Mesothelial cell of epicardium (in vitro differentiated cells): ENCODE measurements at regions not wholly inside any gene's neighbourhood (a gene's known extent, or its start where the extent isn't known, plus 50 kb on each side); places are given as distances from the start of the nearest gene placed in this dataset.

Experiments
- DNase-seq, 2 experiments: peaks; one replicate each; pipeline ENCODE4 v3.0.0; 2021; ENCODE audit warnings: low spot score in 2 of 2; ENCODE audit not compliant: unreplicated experiment in 2 of 2
- H3K27ac Mint-ChIP-seq: 2 replicates; pipeline ENCODE4 v1.8.0; 2021; ENCODE audit warnings: mixed read lengths
- H3K27me3 Mint-ChIP-seq: 2 replicates; pipeline ENCODE4 v1.8.0; 2021; ENCODE audit warnings: low read depth, mixed read lengths
- H3K36me3 Mint-ChIP-seq: 2 replicates; pipeline ENCODE4 v1.8.0; 2021; ENCODE audit warnings: mixed read lengths
- H3K4me1 Mint-ChIP-seq: 2 replicates; pipeline ENCODE4 v1.8.0; 2021; ENCODE audit warnings: mixed read lengths
- H3K4me3 Mint-ChIP-seq: 2 replicates; pipeline ENCODE4 v1.8.0; 2021; ENCODE audit warnings: mild to moderate bottlenecking, moderate library complexity, mixed read lengths
- H3K9me3 Mint-ChIP-seq: 2 replicates; pipeline ENCODE4 v1.8.0; 2021; ENCODE audit warnings: mixed read lengths
- TF ChIP-seq, protein P1 (sequence below): fragments of 200-600 bp; sonication (generic); IDR thresholded peaks from one replicate; pipeline ENCODE4 v1.5.0; 2021; ENCODE audit warnings: antibody characterized with exemption; ENCODE audit not compliant: unreplicated experiment

DNA sequence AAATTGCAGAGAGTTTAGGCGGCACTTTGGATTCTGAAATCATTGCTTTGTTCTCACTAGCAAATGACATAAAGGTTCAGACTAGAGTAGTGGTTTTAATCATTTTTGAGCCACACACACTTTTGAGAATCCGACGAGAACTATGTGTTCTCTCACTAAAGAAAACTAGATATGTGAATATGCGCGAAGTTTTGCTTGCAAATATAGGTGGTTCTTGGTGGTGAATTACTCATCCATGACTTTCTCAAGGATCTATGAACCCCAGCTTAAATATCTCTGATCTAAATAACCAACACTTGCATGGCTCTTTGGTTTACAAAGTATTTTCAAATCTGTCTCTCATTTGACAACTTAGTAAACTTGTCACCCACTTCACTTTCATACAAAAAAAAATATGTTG, 54.8 kb downstream of the NOG start:
- TF ChIP-seq, protein P1, sequence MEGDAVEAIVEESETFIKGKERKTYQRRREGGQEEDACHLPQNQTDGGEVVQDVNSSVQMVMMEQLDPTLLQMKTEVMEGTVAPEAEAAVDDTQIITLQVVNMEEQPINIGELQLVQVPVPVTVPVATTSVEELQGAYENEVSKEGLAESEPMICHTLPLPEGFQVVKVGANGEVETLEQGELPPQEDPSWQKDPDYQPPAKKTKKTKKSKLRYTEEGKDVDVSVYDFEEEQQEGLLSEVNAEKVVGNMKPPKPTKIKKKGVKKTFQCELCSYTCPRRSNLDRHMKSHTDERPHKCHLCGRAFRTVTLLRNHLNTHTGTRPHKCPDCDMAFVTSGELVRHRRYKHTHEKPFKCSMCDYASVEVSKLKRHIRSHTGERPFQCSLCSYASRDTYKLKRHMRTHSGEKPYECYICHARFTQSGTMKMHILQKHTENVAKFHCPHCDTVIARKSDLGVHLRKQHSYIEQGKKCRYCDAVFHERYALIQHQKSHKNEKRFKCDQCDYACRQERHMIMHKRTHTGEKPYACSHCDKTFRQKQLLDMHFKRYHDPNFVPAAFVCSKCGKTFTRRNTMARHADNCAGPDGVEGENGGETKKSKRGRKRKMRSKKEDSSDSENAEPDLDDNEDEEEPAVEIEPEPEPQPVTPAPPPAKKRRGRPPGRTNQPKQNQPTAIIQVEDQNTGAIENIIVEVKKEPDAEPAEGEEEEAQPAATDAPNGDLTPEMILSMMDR, result no peak
- peaks cover 5% of the 10 kb centered on the region for H3K27me3 Mint-ChIP-seq
- H3K36me3 Mint-ChIP-seq, result no peaks in the 10 kb centered on the region
- no peak overlapping the region for H3K27ac Mint-ChIP-seq
- H3K4me1 Mint-ChIP-seq, result peaks cover 10% of the 10 kb centered on the region
- DNase-seq, result no peak
- H3K9me3 Mint-ChIP-seq, result no peaks in the 10 kb centered on the region
- no peak overlapping the region for H3K4me3 Mint-ChIP-seq

DNA sequence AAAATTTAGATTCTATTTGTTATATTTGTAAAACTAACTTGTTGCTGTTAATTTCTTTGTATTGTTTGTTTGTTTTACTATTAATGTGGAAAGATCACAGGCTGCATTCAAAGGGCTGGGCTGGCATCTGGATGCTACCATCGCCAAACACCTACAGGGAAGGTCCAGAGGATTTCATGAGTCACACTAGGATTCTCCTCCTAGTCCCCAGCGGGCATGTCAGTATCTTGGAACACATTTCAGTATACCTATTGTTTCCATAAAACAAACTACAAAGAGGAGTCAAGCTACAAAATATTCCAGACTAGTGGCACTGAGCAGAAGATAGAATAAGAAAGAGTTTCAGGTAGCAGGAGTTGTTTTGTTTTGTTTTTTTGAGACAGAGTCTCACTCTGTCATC, 55.3 kb downstream of the NOG start:
- H3K27ac Mint-ChIP-seq, result no peak overlapping the region
- TF ChIP-seq, protein P1, result no peak
- H3K4me3 Mint-ChIP-seq, result no peak overlapping the region
- H3K9me3 Mint-ChIP-seq, result no peaks in the 10 kb centered on the region
- no peaks in the 10 kb centered on the region for H3K36me3 Mint-ChIP-seq
- peaks cover 11% of the 10 kb centered on the region for H3K4me1 Mint-ChIP-seq
- no peak for DNase-seq
- peaks cover 5% of the 10 kb centered on the region for H3K27me3 Mint-ChIP-seq

DNA sequence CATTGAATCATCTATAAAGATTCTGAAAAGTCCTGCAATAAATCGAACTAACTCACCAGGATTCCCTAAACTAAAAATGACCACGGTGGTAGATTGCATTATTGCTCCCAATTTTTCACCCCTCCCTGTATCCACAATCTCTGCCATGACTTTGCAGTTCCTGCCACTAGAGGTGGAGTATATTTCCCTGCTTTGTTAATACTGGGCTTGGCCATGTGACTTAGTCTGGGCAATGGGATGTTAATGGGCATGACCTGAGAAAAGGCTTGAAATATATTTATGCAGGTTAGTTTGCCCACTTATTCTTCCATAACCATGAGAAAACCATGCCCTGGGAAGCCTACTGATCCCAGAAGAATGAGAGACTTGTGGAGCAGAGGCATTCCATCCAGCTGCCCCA, 59.1 kb downstream of the NOG start:
- Mint-ChIP-seq H3K4me3 (no peak overlapping the region), H3K27ac (no peak overlapping the region), H3K36me3 (no peaks in the 10 kb centered on the region), H3K9me3 (peaks cover 7% of the 10 kb centered on the region), H3K4me1 (peaks cover 20% of the 10 kb centered on the region), H3K27me3 (no peaks in the 10 kb centered on the region)
- TF ChIP-seq, protein P1, result no peak
- no peak for DNase-seq

DNA sequence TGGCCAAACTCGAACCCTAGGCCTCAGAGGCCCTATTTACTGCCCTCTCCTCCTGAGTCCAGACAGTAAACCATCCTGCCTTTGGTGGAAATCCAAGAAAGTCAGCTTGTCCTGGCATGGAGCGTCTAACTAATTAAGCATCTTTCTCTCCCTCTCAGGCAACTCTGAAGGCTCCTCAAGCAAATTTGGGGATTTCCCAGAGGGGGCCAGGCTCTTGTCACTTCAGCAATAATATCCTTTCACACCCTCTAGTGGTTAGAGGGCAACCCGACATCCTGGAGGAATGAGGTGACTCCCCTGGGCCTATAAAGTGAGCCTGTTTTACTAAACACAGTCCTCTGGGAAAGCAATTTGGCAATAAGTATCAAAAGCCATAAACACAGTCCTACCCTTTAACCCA, 60.4 kb downstream of the NOG start:
- TF ChIP-seq, protein P1, result peak; percentile 43
- Mint-ChIP-seq H3K36me3 (no peaks in the 10 kb centered on the region), H3K27me3 (no peaks in the 10 kb centered on the region), H3K4me1 (peaks cover 19% of the 10 kb centered on the region), H3K9me3 (peaks cover 7% of the 10 kb centered on the region), H3K27ac (no peak overlapping the region), H3K4me3 (no peak overlapping the region)
- no peak for DNase-seq

DNA sequence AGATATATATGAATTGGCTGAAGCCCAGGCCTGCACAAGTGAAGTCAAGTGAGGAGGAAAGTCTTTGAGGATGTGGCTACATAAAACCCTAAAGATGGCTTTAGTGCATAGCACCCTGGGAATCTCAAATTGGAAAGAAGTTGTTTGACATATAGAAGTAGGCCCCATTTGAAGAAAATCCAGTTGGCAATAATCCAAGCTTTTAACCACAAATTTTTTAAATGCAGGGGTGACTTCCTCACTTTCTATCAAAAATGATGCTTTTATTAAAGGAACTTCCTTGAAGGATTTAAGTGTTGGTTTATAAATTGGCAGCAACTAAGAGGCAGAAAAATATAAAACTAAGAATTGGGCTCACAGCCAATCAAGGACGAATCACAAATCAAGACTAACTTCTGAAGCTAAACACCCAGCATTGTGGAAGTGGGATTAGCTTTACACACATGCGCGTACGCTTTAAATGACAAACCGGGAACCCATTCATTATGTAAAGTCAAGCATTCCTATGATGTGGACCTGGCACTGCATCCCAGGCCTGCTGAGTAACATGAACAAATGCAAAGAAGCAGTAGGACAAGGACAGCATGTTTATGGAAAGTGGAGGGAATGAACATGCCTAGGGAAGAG, 63.3 kb downstream of the NOG start:
- H3K4me3 Mint-ChIP-seq, result no peak overlapping the region
- H3K9me3 Mint-ChIP-seq, result peaks cover 7% of the 10 kb centered on the region
- TF ChIP-seq, protein P1, result no peak
- no peak overlapping the region for H3K27ac Mint-ChIP-seq
- no peak for DNase-seq
- no peaks in the 10 kb centered on the region for H3K27me3 Mint-ChIP-seq
- peaks cover 19% of the 10 kb centered on the region for H3K4me1 Mint-ChIP-seq
- no peaks in the 10 kb centered on the region for H3K36me3 Mint-ChIP-seq

DNA sequence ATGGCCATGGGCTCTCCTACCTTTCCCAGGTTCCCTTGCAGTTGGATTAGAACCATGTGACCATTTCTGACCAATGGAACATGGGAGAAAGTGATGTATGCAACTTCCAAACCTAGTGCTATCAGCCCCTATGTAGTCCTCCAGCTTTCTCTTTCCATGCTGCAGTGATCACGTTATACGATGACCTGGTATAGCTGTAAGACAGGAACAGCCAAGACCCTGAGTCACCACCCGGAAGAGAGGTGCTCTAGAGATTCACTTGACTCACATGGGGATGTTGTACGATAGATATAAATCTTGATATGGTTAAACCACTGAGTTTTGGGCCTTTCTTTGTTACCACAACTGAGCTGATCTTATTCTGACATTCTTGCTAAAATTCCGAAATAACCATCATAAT, 65.1 kb downstream of the NOG start:
- Mint-ChIP-seq H3K27me3 (peaks cover 2% of the 10 kb centered on the region), H3K4me1 (peaks cover 19% of the 10 kb centered on the region), H3K9me3 (peaks cover 7% of the 10 kb centered on the region), H3K4me3 (no peak overlapping the region), H3K27ac (no peak overlapping the region), H3K36me3 (no peaks in the 10 kb centered on the region)
- no peak for DNase-seq
- TF ChIP-seq, protein P1, result no peak
